Lower leg skin (tissue), 3 donors: ENCODE measurements at regions not wholly inside any gene's neighbourhood (a gene's known extent, or its start where the extent isn't known, plus 50 kb on each side); places are given as distances from the start of the nearest gene placed in this dataset.

Experiments
- CTCF ChIP-seq, 3 donors: fragments of 450-650 bp; IDR thresholded peaks; one replicate each; pipeline ENCODE4 v1.5.1; 2016; ENCODE audit warnings: antibody characterized with exemption in 3 of 3, mild to moderate bottlenecking in 3 of 3, moderate library complexity in 2 of 3
- POLR2A ChIP-seq, 2 donors: fragments of 450-650 bp; IDR thresholded peaks; one replicate each; pipeline ENCODE4 v1.6.1; 2016 to 2017; ENCODE audit warnings: antibody characterized with exemption in 2 of 2, mild to moderate bottlenecking in 1 of 2, moderate library complexity in 1 of 2

- TF ChIP-seq CTCF (IDR thresholded peaks at IDR 0.05) (no peak), POLR2A (IDR thresholded peaks at IDR 0.05) (no peak)
Measured at GRCh38 chr9:75700252-75700640, 190.2 kb upstream of the PCSK5 start.
